ENCODE measurements at regions not wholly inside any gene's neighbourhood (a gene's known extent, or its start where the extent isn't known, plus 50 kb on each side); places are given as distances from the start of the nearest gene placed in this dataset.

GRCh38 chr6:126608681-126609080 is 268.8 kb downstream of the CENPW start:
- no peak for DNase-seq

GRCh38 chr6:126614642-126615504 is 275.0 kb downstream of the CENPW start:
- DNase-seq = no peak

- no peak for DNase-seq
Measured at GRCh38 chr6:126616866-126617265, 277.0 kb downstream of the CENPW start.

DNA sequence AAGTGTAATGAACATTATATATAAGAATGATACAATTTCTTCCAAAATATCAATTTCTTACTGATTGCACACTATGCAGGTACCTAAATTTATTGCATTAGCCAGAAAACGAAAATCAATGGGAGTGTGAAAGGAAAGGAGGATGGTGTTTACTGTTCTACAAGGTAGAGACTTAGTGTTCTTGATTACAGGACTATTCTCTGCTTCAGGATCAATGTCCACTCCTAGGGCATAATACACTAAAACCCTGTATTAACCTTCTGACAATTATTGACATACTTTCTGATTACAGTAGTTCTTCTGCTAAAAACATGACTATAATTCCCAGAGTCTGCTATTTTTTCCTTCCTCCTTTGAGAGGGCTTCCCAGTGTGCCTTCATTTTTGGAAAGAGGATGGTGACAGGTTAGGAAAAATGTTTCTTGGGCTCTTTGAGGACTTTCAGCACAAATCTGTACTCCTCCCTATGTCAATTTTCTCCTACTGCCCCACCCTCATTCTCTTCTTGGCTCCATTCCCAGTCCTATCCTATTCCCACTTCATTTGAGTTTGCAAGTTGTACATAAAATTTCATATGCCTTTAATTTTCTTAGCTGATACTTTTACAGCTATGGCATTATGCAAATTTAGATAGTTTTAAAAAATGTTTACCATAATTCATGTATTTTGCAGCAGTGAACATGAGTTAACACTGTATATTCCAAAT is 278.9 kb downstream of the CENPW start:
- no peak for DNase-seq

GRCh38 chr6:126620719-126621118 is 280.8 kb downstream of the CENPW start:
- no peak for DNase-seq

GRCh38 chr6:126625019-126625418 is 285.1 kb downstream of the CENPW start:
- no peak for DNase-seq

- no peak for DNase-seq
Measured at GRCh38 chr6:126628125-126628524, 288.2 kb downstream of the CENPW start.

- DNase-seq = no peak
Measured at GRCh38 chr6:126631363-126631762, 291.4 kb downstream of the CENPW start.

DNA sequence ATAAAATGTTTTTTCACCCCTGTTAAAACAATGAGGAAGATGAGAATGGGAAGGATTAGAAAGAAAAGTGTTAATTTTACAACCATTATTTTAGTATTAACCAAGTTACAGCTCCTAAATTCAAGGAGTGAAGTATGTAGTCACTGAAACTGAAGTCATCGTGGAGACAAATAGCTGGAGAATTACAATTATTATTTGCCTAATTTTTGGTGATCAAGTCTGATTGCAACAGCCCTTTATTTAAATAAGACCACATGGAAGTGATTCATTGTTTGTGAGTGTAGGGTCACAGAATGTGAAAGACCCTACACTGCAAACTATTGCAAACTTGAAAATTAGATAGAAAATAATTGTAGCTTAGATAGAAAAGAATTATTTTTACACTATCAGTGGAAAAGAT is 292.4 kb downstream of the CENPW start:
- DNase-seq = no peak

GRCh38 chr6:126633373-126633772 is 293.5 kb downstream of the CENPW start:
- DNase-seq = no peak

- DNase-seq = no peak
Measured at GRCh38 chr6:126640356-126640755, 300.4 kb downstream of the CENPW start.

- DNase-seq = no peak
Measured at GRCh38 chr6:126640921-126641320, 301.0 kb downstream of the CENPW start.

GRCh38 chr6:126641641-126642040 is 301.7 kb downstream of the CENPW start:
- no peak for DNase-seq

DNA sequence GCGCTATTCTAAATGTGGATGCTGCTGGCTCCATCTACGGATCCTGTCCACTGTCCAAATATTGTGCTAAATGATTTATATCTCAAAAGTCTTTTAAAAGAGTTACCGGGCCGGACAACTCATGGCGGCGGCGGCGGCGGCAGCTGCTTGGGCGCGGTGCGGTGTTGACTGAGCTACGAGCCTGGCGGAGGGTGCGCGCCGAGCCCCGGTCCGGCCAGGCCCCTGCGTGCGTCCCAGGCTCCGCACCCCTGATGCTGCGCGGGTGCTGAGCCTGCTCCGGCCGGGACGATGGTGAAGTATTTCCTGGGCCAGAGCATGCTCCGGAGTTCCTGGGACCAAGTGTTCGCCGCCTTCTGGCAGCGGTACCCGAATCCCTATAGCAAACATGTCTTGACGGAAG is 303.4 kb downstream of the CENPW start:
- DNase-seq = no peak

DNA sequence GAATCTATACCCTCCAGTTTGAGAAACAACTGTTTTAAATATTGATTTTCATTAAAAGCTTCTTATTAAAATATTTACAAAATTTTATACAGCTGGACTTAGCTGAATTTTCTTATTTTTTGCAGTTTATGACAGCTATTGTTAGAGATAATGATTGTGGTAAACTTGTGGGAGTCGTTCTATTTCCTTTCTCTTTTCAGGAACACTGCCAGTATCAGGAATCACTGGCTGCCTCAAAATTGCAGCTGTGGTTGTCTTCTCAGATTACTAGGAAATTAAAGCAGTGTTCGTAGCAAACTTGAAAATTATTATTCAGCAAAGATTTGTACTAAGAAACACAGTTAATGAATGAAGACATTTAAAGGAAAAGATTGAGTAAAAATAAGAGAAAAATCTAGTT is 311.0 kb downstream of the CENPW start:
- no peak for DNase-seq

GRCh38 chr6:126657561-126658175 is 317.8 kb downstream of the CENPW start:
- no peak for DNase-seq

GRCh38 chr6:126660376-126660775 is 320.5 kb downstream of the CENPW start:
- DNase-seq = no peak

- no peak for DNase-seq
Measured at GRCh38 chr6:126661646-126662045, 321.7 kb downstream of the CENPW start.

DNA sequence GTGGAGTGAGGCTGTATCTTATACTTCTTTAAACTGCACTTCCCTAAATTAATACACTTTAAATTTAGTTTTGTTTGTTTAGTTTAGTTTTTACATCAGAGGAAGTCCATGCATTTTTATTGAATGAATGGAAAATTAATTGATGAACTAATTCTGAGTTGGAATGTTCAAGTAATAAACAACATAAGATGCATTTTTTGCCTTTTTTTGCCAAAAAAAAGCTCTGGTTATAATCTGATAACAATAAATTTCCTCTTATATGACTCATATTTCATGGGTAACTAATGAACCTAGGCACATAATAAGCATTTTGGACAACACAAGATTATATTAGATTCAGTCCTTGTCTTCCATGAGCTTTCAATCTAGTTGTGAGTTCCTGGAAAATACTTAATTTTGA is 323.1 kb downstream of the CENPW start:
- DNase-seq = no peak

- DNase-seq = no peak
Measured at GRCh38 chr6:126664271-126664670, 324.4 kb downstream of the CENPW start.

DNA sequence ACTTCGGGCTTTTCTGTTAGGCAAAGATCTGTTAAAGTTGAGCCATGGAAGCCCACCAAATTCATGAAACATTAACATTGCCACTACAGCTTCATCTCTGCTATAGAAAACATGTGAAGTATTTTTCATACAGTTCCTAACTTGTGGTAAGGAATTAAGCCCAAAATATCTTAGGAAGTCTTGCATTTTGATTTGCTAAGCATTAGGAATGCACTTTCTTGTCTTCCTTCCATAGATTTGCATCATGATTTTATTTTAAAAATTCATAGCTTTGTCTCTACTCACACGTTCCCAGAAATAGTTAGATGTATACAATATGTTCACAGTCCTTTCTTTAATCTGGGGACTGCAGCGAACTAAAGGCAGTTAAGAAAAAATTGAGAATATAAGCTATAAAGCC is 325.6 kb downstream of the CENPW start:
- no peak for DNase-seq

DNA sequence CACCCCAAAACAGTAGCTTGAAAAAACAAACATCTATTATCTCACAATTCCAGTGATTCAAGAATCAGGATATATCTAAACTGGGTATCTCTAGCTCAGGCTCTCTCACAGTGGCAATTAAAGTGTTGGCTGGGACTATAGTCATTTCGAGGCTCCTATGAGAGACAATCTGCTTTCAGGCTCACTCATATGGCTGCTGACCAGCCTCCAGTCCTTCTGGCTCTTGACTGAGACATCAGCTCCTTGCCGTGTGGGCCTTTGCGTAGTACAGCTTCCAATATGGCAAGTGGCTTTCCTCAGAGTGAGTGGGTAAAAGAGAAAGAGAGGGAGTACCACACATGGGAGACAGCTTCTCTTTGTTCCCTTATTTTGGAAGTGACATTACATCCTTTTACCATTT is 327.2 kb downstream of the CENPW start:
- DNase-seq = no peak

DNA sequence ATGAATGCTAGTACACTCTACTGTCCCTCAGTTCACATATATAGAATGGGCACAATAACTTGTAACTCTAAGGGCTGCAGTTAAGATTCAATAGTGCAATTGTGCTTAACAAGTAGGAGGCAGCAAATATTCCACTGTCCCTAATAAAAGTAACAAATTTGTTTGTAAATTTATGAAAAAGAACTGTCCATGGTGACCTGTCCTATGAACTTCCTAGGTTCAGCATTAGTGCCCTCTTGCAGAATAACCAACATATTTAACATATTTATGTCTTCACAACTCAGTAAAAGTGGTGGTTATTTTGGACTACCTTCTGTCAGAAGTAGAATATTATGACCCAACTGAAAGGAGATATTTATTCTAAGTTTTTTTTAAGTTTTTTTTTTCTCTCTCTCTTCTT is 327.8 kb downstream of the CENPW start:
- no peak for DNase-seq

GRCh38 chr6:126672649-126673048 is 332.7 kb downstream of the CENPW start:
- DNase-seq = no peak
